GM19468 (cell line): ENCODE measurements at regions not wholly inside any gene's neighbourhood (a gene's known extent, or its start where the extent isn't known, plus 50 kb on each side); places are given as distances from the start of the nearest gene placed in this dataset.

Source experiments
- ATAC-seq: cut with Tn5 transposase; IDR thresholded peaks from one replicate; pipeline ENCODE4 v1.9.1; 2021; ENCODE audit warnings: mild to moderate bottlenecking, moderate library complexity, moderate number of reproducible peaks; ENCODE audit not compliant: unreplicated experiment; ENCODE audit errors: extremely low read depth

- no peak for ATAC-seq
Observed at GRCh38 chr6:12379181-12379580, 89.0 kb downstream of the EDN1 start.

- no peak for ATAC-seq
Observed at GRCh38 chr6:12381587-12381986, 91.4 kb downstream of the EDN1 start.

- ATAC-seq: peak; percentile 59
Observed at GRCh38 chr6:12383448-12383847, 93.3 kb downstream of the EDN1 start.

- no peak for ATAC-seq
Observed at GRCh38 chr6:12384357-12384912, 94.3 kb downstream of the EDN1 start.

- ATAC-seq: no peak
Observed at GRCh38 chr6:12385316-12385715, 95.2 kb downstream of the EDN1 start.

GRCh38 chr6:12386816-12387215 lies 96.7 kb downstream of the EDN1 start:
- no peak for ATAC-seq

- ATAC-seq: no peak
Observed at GRCh38 chr6:12391472-12391871, 101.3 kb downstream of the EDN1 start.

GRCh38 chr6:12392490-12392889 lies 102.3 kb downstream of the EDN1 start:
- no peak for ATAC-seq

GRCh38 chr6:12393100-12393499 lies 102.9 kb downstream of the EDN1 start:
- no peak for ATAC-seq

GRCh38 chr6:12394170-12394569 lies 104.0 kb downstream of the EDN1 start:
- no peak for ATAC-seq

- ATAC-seq: no peak
Observed at GRCh38 chr6:12395898-12396297, 105.7 kb downstream of the EDN1 start.

GRCh38 chr6:12401200-12401599 lies 111.0 kb downstream of the EDN1 start:
- ATAC-seq: no peak

GRCh38 chr6:12403201-12403826 lies 113.2 kb downstream of the EDN1 start:
- ATAC-seq: no peak

- ATAC-seq: no peak
Observed at GRCh38 chr6:12403947-12404647, 113.9 kb downstream of the EDN1 start.

- ATAC-seq: no peak
Observed at GRCh38 chr6:12404651-12405050, 114.5 kb downstream of the EDN1 start.

GRCh38 chr6:12408752-12409151 lies 118.6 kb downstream of the EDN1 start:
- ATAC-seq: no peak

GRCh38 chr6:12410946-12411345 lies 120.8 kb downstream of the EDN1 start:
- no peak for ATAC-seq

GRCh38 chr6:12414096-12414675 lies 124.0 kb downstream of the EDN1 start:
- ATAC-seq: no peak

- ATAC-seq: no peak
Observed at GRCh38 chr6:12415980-12416598, 125.9 kb downstream of the EDN1 start.

- no peak for ATAC-seq
Observed at GRCh38 chr6:12417191-12417590, 127.0 kb downstream of the EDN1 start.

GRCh38 chr6:12418946-12419345 lies 128.8 kb downstream of the EDN1 start:
- no peak for ATAC-seq
